ENCODE measurements at regions not wholly inside any gene's neighbourhood (a gene's known extent, or its start where the extent isn't known, plus 50 kb on each side); places are given as distances from the start of the nearest gene placed in this dataset.
"Not testable (repeated sequence)": the region's sequence is repeated elsewhere in the genome, so short reads cannot be mapped to it uniquely, and the experiment has no call there.

DNA sequence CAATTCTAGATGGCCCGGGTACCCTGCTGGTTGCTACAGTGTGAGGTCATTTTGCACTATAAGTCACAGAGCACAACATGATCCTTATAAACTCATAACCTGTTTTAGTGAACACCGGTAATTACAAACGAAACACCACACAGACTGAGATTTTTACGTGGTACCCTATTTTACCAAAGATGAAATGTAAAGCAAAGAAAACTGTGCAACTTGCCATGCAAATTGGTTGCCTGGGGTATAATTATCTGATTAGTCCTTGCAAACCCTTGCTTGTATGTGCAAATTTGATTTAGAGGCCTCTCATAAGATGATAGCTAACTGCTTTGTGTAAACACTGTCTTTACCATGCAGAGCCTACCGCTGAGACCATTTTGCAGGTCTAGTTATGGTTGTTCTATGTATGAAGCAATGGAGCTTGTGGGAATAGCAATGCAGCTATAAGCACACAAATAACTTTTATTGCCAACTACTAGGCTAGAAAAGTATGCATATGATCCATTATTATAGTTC is 372.1 kb upstream of the FAR2 start:
- DNase-seq, result no peak

DNA sequence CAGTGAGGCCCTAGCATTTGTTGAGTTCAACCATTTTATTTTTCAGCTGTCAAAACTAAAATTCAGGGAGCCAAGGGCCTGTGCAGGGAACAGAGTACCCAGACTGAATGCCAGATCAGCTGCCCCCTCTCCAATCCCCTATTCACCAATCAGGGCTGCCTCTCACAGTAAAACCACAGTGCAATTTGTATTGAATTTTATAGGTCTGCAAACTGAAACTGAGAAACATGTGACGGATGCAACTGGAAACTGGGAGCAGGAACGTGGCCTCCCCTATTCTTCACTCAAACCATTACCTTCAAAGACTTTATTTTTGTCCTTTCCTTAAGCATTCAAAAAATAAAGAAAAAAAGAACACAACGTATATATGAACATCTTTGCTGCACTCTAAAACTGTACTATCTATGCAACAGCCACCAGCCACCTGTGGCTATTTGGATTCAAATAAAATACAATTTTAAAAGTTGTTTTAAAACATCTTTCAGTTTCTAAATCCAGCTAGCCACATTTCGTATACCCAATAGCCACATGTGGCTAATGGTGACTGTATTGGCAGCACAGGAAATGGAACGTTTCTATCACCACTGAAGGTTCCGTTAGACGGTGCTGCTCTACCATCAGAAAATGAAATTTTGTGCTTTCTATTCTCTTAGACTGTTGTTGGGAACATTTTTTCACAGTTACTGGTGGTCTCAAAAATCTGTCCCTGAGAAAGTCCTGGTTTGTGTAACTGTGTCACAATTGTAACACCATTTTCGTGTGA is 371.3 kb upstream of the FAR2 start:
- DNase-seq, result no peak

DNA sequence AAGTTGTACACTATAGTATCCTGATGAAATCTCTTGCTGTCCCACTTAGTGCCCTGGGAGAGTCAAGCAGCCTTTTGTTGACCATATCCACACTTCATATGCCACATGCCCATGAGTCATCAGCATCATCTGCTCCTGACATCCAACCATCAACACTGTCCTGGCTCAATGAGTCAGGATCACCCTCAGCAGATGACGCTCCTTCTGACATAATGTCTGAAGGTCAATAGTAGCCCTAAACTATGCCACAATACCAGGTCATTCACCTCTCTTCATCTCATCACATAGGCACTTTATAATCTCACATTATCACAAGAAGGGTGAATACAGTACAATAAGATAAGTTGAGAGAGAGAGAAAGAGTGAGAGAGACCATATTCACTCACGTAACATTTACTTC is 369.0 kb upstream of the FAR2 start:
- no peak for DNase-seq

DNA sequence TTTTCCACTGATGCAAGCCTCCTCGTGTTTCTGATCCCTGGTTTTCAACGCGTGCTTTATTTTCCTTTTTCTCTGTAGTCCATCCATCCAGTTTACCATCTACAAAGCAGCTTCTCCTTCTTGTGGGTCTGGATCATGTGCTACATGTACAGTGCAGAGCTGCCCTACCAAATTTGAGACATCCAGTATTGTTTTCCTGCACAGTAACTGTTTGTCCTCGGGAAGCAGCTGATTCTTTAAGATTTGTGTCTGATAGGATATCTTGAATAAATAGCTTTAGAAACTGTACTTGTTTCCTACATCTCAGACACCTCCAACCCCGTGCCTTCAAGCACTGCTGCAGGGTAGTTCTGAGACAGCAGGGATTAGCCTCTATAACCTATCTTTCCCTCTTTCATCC is 368.1 kb upstream of the FAR2 start:
- no peak for DNase-seq

DNA sequence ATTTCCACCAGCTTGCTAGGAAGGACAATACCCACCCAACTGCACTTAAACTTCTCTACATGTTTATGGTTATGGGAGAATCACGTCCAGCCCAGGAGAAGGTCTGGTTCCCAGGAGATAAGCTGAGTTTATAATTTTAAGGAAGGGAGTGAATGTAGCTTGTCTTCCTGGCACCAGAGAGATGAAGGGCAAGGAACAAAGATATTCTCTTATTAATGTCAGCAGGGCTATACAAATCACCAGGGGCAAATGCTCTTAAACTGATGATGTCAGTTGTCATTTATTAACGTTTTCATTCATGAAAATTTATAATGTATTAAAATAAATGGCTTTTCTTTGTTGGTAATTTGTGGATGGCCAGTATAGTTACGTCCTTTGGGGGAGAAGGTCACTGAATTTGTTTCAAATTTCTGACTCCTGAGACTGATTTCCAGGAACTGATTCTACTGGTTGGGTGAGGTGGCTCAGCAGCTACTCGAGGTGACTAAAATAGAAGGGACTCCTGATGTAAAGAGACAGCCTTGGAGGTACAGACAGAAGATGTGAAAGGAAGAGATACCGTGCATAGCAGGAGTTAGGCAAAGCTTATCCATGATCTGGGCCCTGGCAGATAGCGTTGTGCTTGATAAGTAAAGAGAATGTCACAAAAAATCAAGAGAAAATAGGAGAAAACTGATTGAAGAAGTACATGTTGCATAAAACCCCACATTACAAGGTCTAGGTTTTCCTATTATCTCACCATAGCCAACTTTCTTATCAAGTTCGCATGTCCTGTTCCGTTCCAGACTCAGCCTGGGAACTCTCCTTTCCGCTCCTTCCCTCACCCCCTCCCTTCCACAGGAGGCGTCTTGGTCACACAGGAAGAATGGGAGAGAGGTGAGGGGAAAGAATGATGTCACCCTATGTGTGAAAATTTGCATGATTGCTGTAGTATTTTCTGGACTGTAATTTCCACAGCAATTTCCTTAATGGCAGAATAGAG is 367.1 kb upstream of the FAR2 start:
- DNase-seq, result no peak

DNA sequence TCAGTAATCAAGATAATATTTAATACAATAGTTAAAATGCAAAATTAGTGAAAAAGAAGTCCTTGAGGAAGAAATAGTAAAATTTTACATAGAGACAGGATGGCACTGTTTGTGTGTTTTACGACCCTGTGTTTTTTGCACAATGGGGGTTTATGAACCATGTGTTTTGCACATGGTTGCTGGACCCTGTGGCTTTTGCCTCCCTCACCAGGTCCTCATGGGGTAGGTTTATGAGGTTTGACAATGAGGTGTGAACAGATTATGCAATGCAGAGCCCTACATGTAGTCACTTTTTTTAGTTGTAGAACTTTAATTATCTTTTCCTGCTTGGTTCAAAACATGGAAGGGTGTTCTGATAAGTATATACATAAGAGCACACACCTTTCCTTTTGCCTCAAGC is 366.3 kb upstream of the FAR2 start:
- DNase-seq, result no peak

DNA sequence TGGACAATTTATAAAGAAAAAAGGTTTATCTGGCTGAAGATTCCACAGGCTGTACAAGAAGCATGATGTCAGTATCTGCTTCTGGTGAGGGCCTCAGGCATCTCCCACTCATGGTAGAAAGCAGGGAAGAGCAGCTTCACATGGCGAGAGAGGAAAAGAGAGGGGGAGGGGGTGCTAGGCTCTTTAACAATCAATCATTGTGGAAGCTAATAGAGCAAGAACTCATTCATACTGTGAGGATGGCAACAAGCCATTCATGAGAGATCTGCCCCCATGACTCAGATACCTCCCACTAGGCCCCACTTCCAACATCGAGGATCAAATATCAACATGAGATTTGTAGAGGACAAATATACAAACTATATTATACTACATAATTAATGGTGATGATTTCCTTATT is 361.9 kb upstream of the FAR2 start:
- DNase-seq, result no peak

DNA sequence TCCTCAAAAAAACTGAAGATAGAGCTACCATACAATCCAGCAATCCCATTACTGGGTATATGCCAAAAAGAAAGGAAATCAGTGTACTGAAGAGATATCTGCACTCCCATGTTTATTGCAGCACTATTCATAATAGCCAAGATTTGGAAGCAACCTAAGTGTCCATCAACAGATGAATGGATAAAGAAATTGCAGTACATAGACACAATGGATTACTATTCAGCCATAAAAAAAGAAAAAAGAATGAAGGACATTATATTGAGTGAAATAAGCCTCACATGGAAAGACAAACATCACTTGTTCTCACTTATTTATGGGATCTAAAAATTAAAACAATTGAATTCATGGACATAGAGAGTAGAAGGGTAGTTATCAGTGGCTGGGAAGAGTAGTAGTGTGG is 360.8 kb upstream of the FAR2 start:
- not testable (repeated sequence) for DNase-seq

DNA sequence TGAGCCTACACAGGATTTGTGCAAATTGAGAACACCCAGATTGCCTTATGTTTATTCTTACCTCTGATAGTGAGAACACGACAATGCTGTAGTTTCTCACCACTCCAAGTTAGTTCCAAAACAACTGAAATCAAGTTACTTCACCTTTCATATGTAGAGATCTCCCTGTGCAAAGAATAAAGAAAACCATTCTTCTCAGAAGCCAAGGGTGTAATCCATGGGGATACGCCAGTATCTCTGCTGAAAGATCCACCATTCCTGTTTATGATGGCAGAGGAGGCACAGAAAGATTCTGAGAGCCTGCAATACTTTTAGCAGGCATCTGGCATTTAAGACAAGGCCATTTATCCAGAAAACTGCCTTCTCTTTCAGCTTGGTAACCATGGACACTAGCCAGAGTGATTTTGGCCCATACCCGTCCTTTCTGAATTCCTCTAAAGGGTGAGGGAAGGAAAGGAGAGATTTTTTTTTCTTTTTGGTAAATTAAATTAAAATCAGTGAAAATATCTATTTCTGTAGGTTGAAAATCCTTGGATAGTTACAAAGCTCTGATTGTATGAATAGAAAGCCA is 355.4 kb upstream of the FAR2 start:
- no peak for DNase-seq

DNA sequence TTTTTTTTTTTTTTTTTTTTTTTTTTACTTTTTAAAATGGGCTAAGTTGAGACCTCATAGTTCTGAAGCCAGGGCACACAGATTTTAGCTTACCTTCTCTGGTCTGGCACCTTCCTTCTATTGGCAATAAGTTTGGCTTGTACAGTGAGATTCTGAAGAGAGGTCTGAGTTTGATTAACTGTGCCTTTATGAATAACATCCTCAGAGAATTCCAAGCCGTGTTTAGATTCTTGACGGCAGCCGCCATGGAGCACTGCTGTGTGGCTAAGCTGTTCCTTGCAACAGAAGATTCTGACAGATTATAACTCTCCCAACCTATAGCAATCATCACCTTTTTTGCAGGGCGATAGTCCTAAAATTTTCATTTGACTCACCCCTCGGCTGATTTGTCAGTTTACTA is 354.9 kb upstream of the FAR2 start:
- no peak for DNase-seq

DNA sequence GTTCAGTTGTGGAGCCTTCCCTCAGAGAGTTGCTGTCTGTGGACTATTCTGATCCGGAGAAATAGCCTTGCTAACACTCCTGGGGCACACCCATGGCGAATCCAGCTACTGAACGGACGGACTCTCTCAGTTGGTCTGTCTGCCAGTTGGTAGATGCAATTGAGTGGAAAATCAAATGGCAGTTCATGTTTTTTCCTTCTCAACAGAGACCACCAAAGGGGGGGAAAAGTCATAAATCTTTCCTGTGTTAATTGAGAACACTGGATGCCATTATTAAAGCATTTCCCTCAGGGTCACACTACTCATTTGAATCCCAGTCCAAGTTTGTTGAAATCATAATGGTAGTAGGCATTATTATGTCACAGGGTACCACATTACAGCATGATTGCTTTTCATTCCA is 354.3 kb upstream of the FAR2 start:
- no peak for DNase-seq

DNA sequence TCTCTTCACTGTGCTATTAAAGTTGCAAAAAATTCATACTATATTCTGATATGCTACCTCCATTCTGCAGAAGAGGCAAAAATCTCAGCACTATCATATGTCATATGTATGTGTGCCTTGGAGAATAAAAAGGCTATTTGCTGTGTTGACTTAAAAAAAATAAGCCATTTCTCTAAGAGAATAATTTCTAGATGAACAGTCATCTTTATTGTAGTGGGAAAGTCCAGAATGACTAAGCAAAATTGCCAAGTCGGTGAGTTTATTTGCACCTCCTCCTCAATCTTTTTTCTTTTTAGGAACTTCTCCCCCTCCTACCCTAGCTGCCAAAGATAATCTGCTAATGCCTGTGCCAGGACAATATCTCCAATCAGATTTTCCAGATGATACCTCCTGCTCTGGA is 353.8 kb upstream of the FAR2 start:
- no peak for DNase-seq

DNA sequence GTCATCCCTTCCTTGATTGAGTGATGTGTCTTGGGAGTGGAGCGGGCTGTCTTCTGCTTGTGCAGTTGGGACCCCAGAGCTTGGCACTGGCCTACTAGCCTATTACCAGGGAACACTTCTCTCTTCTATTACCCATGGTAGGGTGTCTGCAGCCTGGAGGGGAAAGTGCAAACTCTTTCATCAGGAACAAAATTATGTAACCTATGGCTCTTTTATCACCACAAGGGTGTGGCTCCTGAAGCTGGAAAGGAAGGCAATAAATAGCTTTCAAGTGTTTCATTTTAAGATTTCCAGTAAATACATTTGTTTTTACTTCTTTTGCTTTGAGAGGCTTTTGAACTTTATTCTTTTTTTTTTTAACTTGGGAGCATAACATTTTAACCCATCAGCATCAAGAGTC is 349.7 kb upstream of the FAR2 start:
- DNase-seq, result no peak

DNA sequence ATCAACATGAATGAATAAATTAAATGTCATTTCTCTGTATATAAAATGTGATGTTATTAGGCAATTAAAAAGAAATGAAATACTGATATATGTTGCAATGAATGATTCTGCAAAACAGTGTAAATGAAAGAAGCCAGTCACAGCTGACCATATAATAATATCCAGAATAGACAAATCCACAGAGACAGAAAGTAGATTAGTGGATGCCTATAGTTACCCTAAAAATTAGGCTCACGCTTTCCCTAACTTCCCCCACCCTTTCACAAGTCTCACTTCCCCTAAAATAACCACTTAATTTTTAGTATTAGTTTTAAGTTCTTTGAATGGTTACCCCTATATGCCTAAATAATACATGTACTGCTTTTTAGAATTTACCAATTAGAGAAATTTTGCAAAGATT is 348.9 kb upstream of the FAR2 start:
- no peak for DNase-seq

DNA sequence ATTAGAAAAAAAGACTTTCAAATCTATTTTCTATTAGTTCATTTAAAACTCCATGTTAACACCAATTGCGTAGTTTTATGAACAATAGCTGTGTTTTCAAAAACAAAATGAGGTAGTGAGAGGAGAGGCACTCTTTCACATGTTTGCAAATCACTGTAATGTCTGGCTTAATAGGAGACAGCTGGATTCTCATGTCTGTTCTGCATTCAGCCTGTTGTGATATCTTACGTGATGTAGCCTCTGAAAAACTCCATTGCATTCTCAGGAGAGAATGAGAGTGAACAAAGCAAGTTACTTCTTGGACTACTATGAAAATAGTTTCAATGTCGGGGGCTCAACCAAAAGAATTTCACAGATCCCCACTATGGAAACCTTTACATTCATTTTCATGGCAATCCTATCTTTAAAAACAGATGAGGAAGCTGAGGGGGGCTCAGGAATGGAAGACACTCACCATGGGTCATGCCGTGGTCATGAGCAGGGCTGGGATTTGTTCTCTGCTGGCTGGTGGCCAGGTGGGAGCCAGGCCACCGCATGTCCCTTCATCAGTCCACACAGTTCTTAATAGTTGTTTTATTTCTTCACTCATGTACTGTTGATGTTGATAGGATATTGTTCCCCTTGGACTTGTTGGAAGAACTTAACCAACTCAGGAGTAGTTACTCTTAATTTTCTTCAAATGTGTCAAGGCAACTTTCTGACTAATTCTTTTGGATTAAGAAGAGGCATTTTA is 346.2 kb upstream of the FAR2 start:
- no peak for DNase-seq

DNA sequence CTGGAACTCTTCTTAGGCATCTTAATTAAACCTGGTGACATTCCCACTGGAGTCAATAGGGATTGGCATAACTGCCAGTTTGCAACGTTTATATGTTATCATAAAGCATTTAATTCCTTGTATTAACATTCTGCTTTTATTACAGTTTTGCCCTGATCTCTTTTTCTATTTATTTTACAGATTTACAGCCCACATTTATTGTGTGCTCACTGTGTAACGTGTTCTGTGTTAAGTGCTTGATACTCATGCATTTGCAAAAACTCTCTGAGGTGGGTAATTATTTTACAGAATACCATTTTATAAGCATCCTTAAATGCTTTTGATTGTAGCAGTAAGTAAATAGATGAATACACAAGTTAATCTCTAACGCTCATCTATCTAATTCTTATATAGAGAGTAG is 341.5 kb upstream of the FAR2 start:
- DNase-seq, result no peak

DNA sequence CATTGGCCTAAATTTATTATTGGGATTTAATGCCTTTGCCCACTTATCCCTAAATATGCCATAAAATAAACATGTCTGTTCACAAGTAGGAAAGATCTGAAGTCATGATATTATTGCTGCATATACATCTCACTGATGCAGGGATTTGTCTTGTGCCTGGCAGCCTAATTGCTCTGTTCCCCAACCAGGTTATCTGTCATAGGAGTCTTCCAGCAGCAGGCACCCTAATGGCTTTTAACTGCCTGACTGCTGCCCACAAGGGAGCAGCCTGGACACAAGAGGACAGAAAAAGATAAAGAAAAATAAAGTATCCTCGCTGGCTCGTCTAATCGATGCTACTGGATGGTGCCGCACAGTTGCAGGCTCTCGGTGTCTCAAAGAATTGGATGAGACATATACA is 337.6 kb upstream of the FAR2 start:
- no peak for DNase-seq

DNA sequence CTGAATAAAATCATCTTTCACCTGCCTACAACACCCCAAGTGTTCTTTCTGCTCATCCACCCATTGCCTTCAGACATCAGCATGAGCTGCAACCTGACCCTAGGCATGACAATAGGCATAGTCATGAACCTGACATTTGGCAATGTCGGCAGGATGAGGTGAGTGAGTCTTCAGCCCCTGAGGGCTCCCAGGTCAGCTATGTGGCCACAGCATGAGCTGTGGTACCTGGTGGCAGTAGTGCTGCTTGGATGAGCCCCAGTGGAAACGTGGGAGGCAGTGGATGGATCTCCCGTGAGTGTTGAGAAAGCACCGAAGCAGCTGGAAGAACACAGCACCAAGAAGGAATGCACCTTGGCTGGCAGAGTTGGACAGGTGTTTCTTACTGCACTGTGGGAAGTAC is 334.8 kb upstream of the FAR2 start:
- DNase-seq, result no peak

DNA sequence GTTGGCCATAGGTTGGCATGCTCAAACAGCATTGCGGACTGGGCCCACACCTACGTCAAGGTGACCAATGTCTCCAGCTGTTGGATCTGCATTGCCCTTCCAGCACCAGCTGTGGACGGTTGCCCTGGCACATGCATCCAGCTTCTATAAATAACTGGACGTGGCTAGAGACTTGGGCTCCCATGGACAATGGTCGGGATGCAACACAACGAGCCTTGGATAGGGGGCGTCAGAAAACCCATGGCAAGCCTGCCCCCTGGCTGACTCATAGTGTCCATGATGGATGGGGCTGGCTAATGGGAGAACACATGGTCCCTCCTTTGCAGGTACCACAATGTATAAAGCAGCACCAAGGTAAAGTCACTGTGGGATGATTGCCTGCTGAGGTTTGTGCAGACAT is 331.6 kb upstream of the FAR2 start:
- DNase-seq, result no peak

DNA sequence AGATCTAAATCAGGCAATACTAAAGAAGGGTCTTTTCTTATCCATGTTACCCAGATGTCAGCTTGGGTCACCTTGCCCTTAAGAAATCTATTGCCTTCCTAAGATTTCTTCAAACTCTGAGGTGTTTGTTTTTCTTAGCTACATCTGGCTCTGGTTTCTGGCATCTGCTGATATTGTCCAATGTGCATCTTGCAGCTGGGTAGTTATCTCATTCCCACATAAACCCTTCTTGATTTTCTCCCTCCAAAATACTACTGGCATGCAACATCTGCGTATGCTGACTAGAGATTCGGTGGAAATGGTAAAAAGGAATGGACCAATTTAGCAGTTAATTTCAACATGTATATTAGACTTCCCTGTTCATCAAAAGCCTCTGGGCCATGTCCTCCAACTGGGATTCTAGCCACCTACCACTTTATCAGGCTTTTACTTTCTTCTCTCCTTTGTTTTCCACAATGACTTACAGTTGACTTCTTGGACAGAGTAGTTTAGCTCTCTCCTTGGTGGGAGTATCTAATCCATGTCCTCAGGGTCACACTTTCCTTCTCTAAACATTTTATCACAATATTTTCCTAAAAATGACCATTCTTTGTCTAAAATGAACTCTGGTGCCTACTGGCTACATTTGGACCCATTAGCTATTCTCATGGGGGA is 324.8 kb upstream of the FAR2 start:
- DNase-seq, result no peak

DNA sequence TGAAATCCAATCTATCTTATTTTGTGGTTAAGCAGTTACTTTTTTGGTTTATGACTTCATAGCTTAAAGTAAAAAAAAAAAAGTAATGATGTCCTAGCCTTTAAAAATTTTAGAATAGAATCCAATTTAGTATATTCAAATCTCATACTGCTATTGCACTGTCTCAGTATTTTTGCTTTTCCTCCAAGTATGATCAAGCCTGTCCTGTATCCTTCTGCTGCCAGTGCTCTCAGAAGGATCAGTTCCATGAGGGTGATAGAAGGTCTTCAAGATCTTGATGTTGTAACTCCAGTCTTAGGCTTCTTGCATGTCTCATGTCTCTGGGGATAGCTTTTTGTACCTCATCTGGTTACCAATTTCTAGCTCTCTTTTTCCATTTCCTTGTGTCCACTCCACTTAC is 324.2 kb upstream of the FAR2 start:
- no peak for DNase-seq

DNA sequence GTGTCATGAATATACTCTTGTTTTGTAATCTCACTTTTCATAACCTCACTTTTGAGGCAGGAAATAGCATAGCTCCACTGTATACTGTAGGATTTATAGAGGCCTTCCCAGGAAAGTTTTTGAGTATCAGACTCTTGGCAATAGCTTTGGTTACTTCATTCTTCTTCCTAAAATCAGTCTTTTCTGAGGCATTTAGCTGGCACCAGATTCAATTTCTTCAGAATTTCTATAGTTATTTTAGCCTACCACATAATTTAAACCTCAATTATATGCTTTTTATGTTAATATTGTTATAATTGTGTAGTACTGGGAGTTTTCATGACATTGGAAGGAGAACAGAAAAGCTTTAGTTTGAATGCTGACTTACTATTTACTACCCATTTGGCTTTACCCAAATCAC is 322.3 kb upstream of the FAR2 start:
- DNase-seq, result no peak

DNA sequence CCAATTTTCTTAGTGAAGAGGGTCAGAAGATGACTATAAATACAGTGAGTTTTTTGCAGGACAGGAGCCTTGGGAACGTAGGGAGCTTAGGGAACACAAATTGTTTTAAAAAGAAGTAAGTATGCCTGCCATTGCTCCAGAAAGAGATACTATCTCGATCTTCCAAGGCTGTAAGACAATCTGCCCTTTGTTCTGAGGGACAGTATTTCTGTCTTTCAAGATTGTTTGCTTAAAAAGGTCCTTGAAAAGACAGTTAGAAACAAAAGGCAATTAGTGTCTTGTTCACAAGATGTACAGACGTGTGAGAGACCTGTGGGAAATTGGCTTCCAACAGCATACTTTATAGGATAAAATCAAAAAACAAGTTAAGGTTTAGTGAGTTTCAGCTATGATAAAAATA is 321.2 kb upstream of the FAR2 start:
- DNase-seq, result no peak
